ENCODE measurements at regions not wholly inside any gene's neighbourhood (a gene's known extent, or its start where the extent isn't known, plus 50 kb on each side); places are given as distances from the start of the nearest gene placed in this dataset.

- H3K9me3 ChIP-seq (replicated peaks; ENCODE audit: control insufficient read depth, insufficient read depth, low read depth, low read length): no peaks in the 10 kb centered on the region
- H3K4me2 ChIP-seq (ENCODE audit: insufficient read depth, low read length): no peak overlapping the region
- no peaks in the 10 kb centered on the region for H4K20me1 ChIP-seq (replicated peaks; ENCODE audit: control insufficient read depth, insufficient read depth, low read length)
- POLR2A ChIA-PET: no interaction called here
- H3K79me2 ChIP-seq (ENCODE audit: control insufficient read depth, insufficient read depth, low read length): no peaks in the 10 kb centered on the region
- no TSS peak for BruUV-seq (replicated peaks)
- no peaks in the 10 kb centered on the region for H3K36me3 ChIP-seq (ENCODE audit: control insufficient read depth, insufficient read depth, low read length)
- peak; percentile 79 for FAIRE-seq
- no peak overlapping the region for H2AFZ ChIP-seq (ENCODE audit: low read depth, low read length)
- no peaks in the 10 kb centered on the region for H3K27me3 ChIP-seq (ENCODE audit: control insufficient read depth in 2 of 2, insufficient read depth in 2 of 2, low read length in 2 of 2)
- peaks cover 16 to 19% of the 10 kb centered on the region in 2 experiments; a peak in 4 of 5 replicates for H3K4me1 ChIP-seq (replicated peaks in 1 of 2; ENCODE audit: control insufficient read depth in 2 of 2, insufficient read depth in 2 of 2, low read length in 2 of 2)
- DNase-seq (ENCODE audit: extremely low read depth in 1 of 4, low spot score in 3 of 4): no peak
- no peak overlapping the region for H3K4me3 ChIP-seq
- CTCF ChIA-PET (ENCODE audit: low intra/inter-chr PET ratio): no interaction called here
- no peak overlapping the region for H3K9ac ChIP-seq (ENCODE audit: insufficient read depth in 1 of 2, low read depth in 2 of 2, low read length in 2 of 2)
- no peak for TF ChIP-seq HMBOX1 (IDR thresholded peaks at IDR 0.05)
- TF ChIP-seq PRDM10 (IDR thresholded peaks at IDR 0.05; ENCODE audit: partially characterized antibody): no peak
- 0 out of 2 replicates have a peak, but pooled peaks have one; percentile 24 for TF ChIP-seq CTBP1 (IDR thresholded peaks at IDR 0.05; ENCODE audit: borderline replicate concordance)
- TF ChIP-seq CTCF (IDR thresholded peaks at IDR 0.05 in 2 of 3, conservative IDR thresholded peaks at IDR 0.05 in 1 of 3; ENCODE audit: insufficient read depth in 2 of 3, low read depth in 1 of 3, low read length in 3 of 3): 0 out of 6 replicates have a peak, but pooled peaks of 1 of the 3 experiments have one; percentile 6
- TF ChIP-seq ZBED1 (IDR thresholded peaks at IDR 0.05): no peak
- TF ChIP-seq ZBTB26 (CRISPR knock-in tag; IDR thresholded peaks at IDR 0.05): no peak
- TF ChIP-seq ZBTB1 (CRISPR knock-in tag; IDR thresholded peaks at IDR 0.05; ENCODE audit: borderline replicate concordance, low read depth): no peak
- no peak overlapping the region for H3K27ac ChIP-seq (ENCODE audit: extremely low read depth, low read depth, low read length)
- no peaks in the 10 kb centered on the region for H3K9me1 ChIP-seq (ENCODE audit: control insufficient read depth, insufficient read depth, low read length)
- 10% methylated on average over 6 of the region's 6 CpGs for WGBS (ENCODE audit: insufficient coverage, low coverage, missing lambda C conversion rate)
- in situ Hi-C loops (cut with MboI) (no loop called here), intact Hi-C loops (cut with micrococcal nuclease) (no loop called here)
- ATAC-seq: no peak
Measured at GRCh38 chr12:131635491-131636122, 75.3 kb upstream of the SFSWAP start.
